PFSK-1 (cell line): ENCODE measurements at regions not wholly inside any gene's neighbourhood (a gene's known extent, or its start where the extent isn't known, plus 50 kb on each side); places are given as distances from the start of the nearest gene placed in this dataset.

Experiments used
- FOXP2 ChIP-seq: optimal IDR thresholded peaks from 2 replicates; pipeline ENCODE3; 2011; ENCODE audit warnings: borderline replicate concordance, control low read depth, inconsistent platforms; ENCODE audit not compliant: insufficient read depth; ENCODE audit errors: extremely low read length, extremely low read depth
- POLR2AphosphoS5 ChIP-seq: IDR thresholded peaks from 2 replicates; pipeline ENCODE4 v1.6.1; 2012; ENCODE audit warnings: low read depth, mild to moderate bottlenecking, control low read depth, low read length, moderate library complexity
- REST ChIP-seq, 2 experiments: IDR thresholded peaks; 2 replicates each; pipeline versions ENCODE4 v1.6.1 to v1.8.0; 2011 to 2012; ENCODE audit warnings: low read depth in 2 of 2, low read length in 2 of 2, control low read depth in 1 of 2, inconsistent platforms in 1 of 2, mild to moderate bottlenecking in 1 of 2, moderate library complexity in 1 of 2; ENCODE audit not compliant: insufficient read depth in 1 of 2
- SIN3A ChIP-seq: IDR thresholded peaks from 2 replicates; pipeline ENCODE4 v1.6.1; 2012; ENCODE audit warnings: mild to moderate bottlenecking, low read length, moderate library complexity, borderline replicate concordance; ENCODE audit not compliant: insufficient read depth
- TAF1 ChIP-seq: IDR thresholded peaks from 2 replicates; pipeline ENCODE4 v1.6.1; 2012; ENCODE audit warnings: low read length, control low read depth, borderline replicate concordance; ENCODE audit not compliant: insufficient read depth

- TF ChIP-seq REST (IDR thresholded peaks at IDR 0.05; ENCODE audit: insufficient read depth in 1 of 2, low read depth in 2 of 2, low read length in 2 of 2) (no peak), POLR2AphosphoS5 (no peak), FOXP2 (no peak), TAF1 (no peak), SIN3A (no peak)
Measured at GRCh38 chr10:100612601-100613595, 77.2 kb downstream of the HIF1AN start.

- TF ChIP-seq SIN3A, result no peak
Measured at GRCh38 chr10:100613846-100614245, 78.1 kb downstream of the HIF1AN start.

- TF ChIP-seq SIN3A (no peak), POLR2AphosphoS5 (no peak), REST (IDR thresholded peaks at IDR 0.05; ENCODE audit: insufficient read depth in 1 of 2, low read depth in 2 of 2, low read length in 2 of 2) (no peak), FOXP2 (no peak), TAF1 (no peak)
Measured at GRCh38 chr10:100614429-100615095, 78.8 kb downstream of the HIF1AN start.

GRCh38 chr10:100615241-100615640 lies 79.5 kb downstream of the HIF1AN start:
- TF ChIP-seq TAF1 (no peak), SIN3A (no peak), FOXP2 (no peak), REST (IDR thresholded peaks at IDR 0.05; ENCODE audit: insufficient read depth in 1 of 2, low read depth in 2 of 2, low read length in 2 of 2) (no peak), POLR2AphosphoS5 (no peak)

- TF ChIP-seq TAF1 (no peak), REST (IDR thresholded peaks at IDR 0.05; ENCODE audit: insufficient read depth in 1 of 2, low read depth in 2 of 2, low read length in 2 of 2) (no peak), SIN3A (no peak), POLR2AphosphoS5 (no peak)
Measured at GRCh38 chr10:100615908-100616307, 80.2 kb downstream of the HIF1AN start.
